HL-60 (cell line): ENCODE measurements at regions not wholly inside any gene's neighbourhood (a gene's known extent, or its start where the extent isn't known, plus 50 kb on each side); places are given as distances from the start of the nearest gene placed in this dataset.

Source experiments
- DNase-seq, 2 experiments: peaks; one replicate each; pipeline ENCODE4 v3.0.0-alpha.2; 2010 to 2020; ENCODE audit warnings: low read depth in 1 of 2, low spot score in 1 of 2
- H3K27ac ChIP-seq: fragments of 250-450 bp; sonication (Bioruptor Pico); replicated peaks from 2 replicates; pipeline ENCODE4 v1.5.1; 2020; ENCODE audit warnings: mild to moderate bottlenecking, moderate library complexity
- H3K27me3 ChIP-seq: fragments of 250-450 bp; sonication (Bioruptor Pico); 2 replicates; pipeline ENCODE4 v1.5.1; 2021; ENCODE audit warnings: mild to moderate bottlenecking, moderate library complexity; ENCODE audit not compliant: insufficient read depth, poor library complexity, severe bottlenecking
- H3K4me3 ChIP-seq: replicated peaks from 2 replicates; pipeline ENCODE4 v1.5.1; 2011; ENCODE audit warnings: mild to moderate bottlenecking, control low read depth, low read length; ENCODE audit not compliant: insufficient read depth
- CTCF ChIP-seq: IDR thresholded peaks from one replicate; pipeline ENCODE4 v1.5.1; 2011; ENCODE audit warnings: low read length, control low read depth, inconsistent platforms; ENCODE audit not compliant: insufficient read depth
- GABPA ChIP-seq: IDR thresholded peaks from 2 replicates; pipeline ENCODE4 v1.6.1; 2012; ENCODE audit warnings: low read depth
- POLR2AphosphoS5 ChIP-seq: IDR thresholded peaks from 2 replicates; pipeline ENCODE4 v1.6.1; 2012; ENCODE audit warnings: low read depth
- REST ChIP-seq: IDR thresholded peaks from 2 replicates; pipeline ENCODE4 v1.6.1; 2012; ENCODE audit warnings: low read depth; ENCODE audit not compliant: insufficient replicate concordance
- SPI1 ChIP-seq: IDR thresholded peaks from 2 replicates; pipeline ENCODE4 v1.6.1; 2012; ENCODE audit warnings: low read depth, mild to moderate bottlenecking, borderline replicate concordance

- H3K4me3 ChIP-seq: no peak overlapping the region
- TF ChIP-seq GABPA (no peak), POLR2AphosphoS5 (no peak), SPI1 (no peak)
- H3K27ac ChIP-seq: no peak overlapping the region
- H3K27me3 ChIP-seq: no peaks in the 10 kb centered on the region
- peak; percentile 34 to 58 for DNase-seq
These were observed 215.6 kb upstream of the GYPA start for GRCh38 chr4:144355811-144356757.

GRCh38 chr4:144356941-144357381 lies 216.4 kb upstream of the GYPA start:
- Histone ChIP-seq H3K27ac (no peak overlapping the region), H3K27me3 (no peaks in the 10 kb centered on the region), H3K4me3 (no peak overlapping the region)
- TF ChIP-seq SPI1 (no peak), CTCF (no peak), GABPA (no peak), REST (no peak), POLR2AphosphoS5 (no peak)
- DNase-seq: no peak

- TF ChIP-seq REST (no peak), GABPA (no peak), POLR2AphosphoS5 (no peak), SPI1 (no peak), CTCF (no peak)
- no peak overlapping the region for H3K27ac ChIP-seq
- DNase-seq: no peak
- H3K4me3 ChIP-seq: no peak overlapping the region
- no peaks in the 10 kb centered on the region for H3K27me3 ChIP-seq
These were observed 217.5 kb upstream of the GYPA start for GRCh38 chr4:144357975-144358374.

GRCh38 chr4:144360146-144360793 lies 219.8 kb upstream of the GYPA start:
- H3K27ac ChIP-seq: no peak overlapping the region
- no peak for TF ChIP-seq REST
- TF ChIP-seq SPI1: no peak
- no peak for TF ChIP-seq POLR2AphosphoS5
- TF ChIP-seq GABPA: no peak
- no peak for TF ChIP-seq CTCF
- H3K4me3 ChIP-seq: no peak overlapping the region
- no peaks in the 10 kb centered on the region for H3K27me3 ChIP-seq
- no peak for DNase-seq
